HG03139 (cell line): ENCODE measurements at regions not wholly inside any gene's neighbourhood (a gene's known extent, or its start where the extent isn't known, plus 50 kb on each side); places are given as distances from the start of the nearest gene placed in this dataset.

ENCODE experiments used
- ATAC-seq: cut with Tn5 transposase; IDR thresholded peaks from one replicate; pipeline ENCODE4 v1.9.1; 2021; ENCODE audit not compliant: unreplicated experiment

- no peak for ATAC-seq
These were observed 210.8 kb downstream of the SEMA6A start for GRCh38 chr5:116363780-116364179.

GRCh38 chr5:116361979-116362577, 212.5 kb downstream of the SEMA6A start:
- ATAC-seq = no peak

GRCh38 chr5:116361171-116361967, 213.3 kb downstream of the SEMA6A start:
- no peak for ATAC-seq

GRCh38 chr5:116360008-116360853, 214.4 kb downstream of the SEMA6A start:
- no peak for ATAC-seq

- no peak for ATAC-seq
These were observed 215.0 kb downstream of the SEMA6A start for GRCh38 chr5:116359592-116359991.

- peak; percentile 99 for ATAC-seq
These were observed 215.7 kb downstream of the SEMA6A start for GRCh38 chr5:116358911-116359418.

GRCh38 chr5:116358015-116358523, 216.6 kb downstream of the SEMA6A start:
- ATAC-seq = no peak

- no peak for ATAC-seq
These were observed 218.6 kb downstream of the SEMA6A start for GRCh38 chr5:116355819-116356601.

GRCh38 chr5:116354699-116355098, 219.9 kb downstream of the SEMA6A start:
- no peak for ATAC-seq

GRCh38 chr5:116347657-116348056, 227.0 kb downstream of the SEMA6A start:
- no peak for ATAC-seq

- no peak for ATAC-seq
These were observed 230.7 kb downstream of the SEMA6A start for GRCh38 chr5:116343961-116344360.
